Tongue (tissue), 1 donor: ENCODE measurements at regions not wholly inside any gene's neighbourhood (a gene's known extent, or its start where the extent isn't known, plus 50 kb on each side); places are given as distances from the start of the nearest gene placed in this dataset.
A peak's percentile ranks its signal among the peaks of the same experiment; 100 is the strongest.

Experiments used
- DNase-seq: peaks from one replicate; pipeline ENCODE4 v3.0.0-alpha.2; 2015

DNA sequence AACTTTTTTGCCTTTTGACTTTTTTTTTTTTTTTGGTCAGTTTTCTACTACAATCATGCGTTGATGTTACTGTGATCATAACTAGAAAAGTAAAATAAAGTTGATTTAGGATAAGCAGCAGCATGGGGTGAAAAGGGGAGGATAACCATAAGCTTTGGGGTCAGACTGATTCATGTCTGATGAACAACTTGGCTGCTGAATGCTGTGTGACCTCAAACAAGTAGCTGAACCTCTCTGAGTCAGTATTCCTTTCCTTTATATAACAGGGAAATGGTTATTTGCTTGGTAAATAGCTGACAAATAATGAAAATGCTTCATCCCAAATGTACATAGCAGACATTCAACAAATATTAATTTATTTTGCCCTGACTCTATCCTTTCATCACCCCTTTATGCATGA is 413.0 kb downstream of the VRK1 start:
- DNase-seq: no peak

DNA sequence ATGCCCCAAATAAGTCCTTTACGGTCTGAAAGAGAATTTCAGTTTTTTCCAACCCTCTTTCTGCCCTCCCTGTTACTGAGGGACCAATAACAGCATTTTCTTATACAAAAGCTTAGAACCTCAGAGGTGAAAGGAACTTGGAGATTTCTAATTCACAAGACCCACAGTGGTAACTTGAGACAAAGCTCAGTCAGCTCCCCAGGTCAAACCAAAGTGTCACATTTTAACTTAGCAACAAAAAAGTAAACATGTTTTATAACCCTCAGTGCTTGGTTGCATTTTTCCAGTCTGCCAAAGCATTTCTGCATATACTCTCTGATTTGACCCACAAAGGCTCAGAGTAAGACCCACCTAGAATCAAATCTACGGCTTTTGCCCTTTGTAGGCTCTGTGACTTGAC is 415.2 kb downstream of the VRK1 start:
- no peak for DNase-seq

DNA sequence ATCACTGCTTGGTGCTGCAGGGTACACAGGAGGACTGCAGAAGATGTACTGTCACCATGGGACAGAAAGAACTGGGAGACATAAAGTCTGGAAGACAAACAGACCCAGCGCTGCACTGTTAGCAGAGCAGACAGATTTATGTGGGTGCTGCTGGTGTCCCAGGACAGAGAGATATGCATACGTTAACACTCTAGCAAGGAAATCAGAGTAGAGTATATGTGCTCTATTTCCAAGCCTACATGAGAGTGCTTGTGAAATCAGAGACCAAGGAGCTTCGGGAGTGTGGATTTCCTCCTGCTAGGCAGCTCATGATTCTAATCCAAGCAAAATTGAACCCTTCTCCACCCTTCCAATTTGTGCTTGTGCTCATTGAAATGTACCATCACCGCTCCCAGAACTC is 416.5 kb downstream of the VRK1 start:
- DNase-seq: no peak

DNA sequence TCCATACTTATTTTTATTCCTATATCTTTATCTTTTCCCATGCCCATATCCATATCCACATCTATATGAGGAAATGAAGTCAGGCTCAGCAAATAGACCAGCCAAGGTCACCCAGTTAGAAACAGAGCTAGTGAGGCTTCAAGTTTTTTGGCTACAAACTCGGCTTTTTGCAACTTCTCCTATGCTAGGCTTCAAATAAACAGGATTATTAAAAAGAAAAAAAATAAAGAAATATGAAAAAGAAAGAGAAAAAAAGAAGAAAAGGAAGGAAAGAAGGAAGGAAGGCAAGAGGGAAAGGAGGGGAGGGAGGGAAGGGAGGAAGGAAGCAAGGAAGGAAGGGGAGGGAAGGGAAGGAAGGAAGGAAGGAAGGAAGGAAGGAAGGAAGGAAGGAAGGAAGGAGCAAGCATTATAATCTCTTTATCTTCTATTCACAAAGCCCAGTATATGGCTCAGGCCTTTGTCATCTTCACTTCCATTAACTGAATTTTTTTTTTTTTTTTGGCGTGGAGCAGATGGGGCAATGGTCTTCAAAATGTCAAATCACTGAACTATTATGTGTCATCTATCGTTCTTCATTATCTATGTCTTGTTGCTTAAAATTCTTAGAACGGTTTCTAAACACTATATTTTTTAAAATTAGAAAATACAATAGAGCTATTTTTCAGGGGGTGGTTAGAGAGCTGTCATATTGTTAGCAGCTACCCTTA is 418.2 kb downstream of the VRK1 start:
- no peak for DNase-seq

DNA sequence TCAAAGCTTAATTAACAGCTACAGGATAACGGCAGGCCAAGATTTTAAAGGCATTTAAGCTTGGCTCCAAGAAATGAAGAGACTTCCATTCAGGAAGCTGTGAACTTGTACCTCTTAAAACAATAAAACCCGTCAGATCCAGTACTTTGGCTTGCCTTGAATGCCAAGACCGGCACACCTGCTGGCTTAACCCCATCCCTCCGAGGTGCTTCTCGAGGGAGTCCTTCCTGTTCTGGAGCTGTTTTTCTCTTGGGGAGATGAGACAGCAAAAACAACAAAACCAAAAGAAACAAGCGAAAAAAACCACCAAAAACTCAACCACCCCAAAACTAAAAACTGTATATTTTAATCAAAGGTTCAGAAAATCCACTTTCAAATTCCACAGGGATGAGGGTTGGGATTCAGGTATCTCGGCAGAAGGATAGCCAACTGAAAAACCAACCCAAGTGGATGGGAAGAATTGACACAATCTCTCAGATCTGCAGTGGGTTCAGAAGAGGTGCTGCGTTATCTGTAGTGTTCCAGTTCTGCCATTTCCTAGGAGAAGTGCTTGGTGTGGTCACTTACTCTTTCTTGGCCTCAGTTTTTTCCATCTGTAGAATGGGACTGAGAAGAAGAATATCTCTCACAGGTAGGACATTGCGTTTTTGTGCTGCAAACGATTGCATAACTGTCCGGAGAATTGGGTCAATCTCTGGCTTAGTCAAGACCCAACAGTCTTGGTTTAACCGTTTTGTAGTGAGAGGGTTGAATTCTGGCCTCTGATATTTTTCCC is 420.1 kb downstream of the VRK1 start:
- no peak for DNase-seq

DNA sequence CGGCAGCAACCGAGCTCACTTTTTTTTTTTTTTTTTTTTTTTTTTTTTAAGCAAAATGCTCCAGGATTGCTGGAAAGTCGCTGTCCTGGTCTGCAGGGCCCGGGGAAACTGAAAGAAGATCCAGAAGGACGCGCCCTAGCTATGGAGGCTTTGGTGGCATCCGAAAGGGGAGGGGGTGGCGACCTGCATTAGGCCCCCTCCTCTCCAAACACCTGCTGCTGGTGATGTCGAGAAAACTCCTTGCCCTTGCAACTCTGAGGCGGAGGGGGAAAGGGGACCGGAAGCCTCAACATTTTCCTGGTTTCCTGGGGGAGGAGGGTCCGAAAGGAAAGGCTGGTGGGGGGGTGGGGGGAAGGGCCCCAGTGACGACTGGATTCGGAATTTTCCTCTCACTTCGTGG is 421.1 kb downstream of the VRK1 start:
- no peak for DNase-seq

DNA sequence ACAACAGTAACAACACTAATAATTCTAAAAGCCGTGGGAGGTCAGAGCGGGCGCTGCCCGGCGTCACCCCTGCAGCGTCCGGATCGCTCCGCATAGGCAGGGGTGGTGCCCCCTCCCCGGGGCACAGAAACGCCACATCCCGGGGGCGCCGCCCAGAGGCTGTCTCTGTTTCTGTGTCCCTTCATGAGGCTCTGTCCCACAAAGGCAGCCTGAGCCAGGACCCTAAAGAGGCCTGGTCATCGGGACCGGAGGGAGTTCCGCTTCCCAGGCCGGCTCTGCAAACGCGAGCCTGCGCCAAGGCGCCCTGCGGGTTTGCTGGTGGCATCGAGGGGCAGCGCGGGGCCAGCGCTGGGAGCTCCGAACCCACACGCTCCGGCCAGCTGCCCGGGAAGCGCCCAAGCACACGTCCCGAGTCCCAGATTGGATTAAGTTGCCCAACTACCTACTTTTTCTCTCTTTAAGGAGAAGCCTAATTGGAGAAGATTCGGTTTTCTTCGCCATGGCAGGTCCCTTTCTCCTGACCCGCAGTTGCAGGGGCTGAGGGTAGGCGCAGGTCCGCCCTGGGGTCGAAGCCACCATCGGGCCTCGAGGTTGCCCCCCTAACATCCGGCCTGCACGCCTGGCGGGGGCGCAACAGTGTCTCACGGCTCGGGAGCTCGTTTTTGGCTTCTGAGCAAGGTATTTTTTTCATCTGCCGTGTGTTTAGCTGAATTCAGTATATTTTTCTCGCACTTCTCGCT is 421.7 kb downstream of the VRK1 start:
- peak; percentile 16 for DNase-seq

DNA sequence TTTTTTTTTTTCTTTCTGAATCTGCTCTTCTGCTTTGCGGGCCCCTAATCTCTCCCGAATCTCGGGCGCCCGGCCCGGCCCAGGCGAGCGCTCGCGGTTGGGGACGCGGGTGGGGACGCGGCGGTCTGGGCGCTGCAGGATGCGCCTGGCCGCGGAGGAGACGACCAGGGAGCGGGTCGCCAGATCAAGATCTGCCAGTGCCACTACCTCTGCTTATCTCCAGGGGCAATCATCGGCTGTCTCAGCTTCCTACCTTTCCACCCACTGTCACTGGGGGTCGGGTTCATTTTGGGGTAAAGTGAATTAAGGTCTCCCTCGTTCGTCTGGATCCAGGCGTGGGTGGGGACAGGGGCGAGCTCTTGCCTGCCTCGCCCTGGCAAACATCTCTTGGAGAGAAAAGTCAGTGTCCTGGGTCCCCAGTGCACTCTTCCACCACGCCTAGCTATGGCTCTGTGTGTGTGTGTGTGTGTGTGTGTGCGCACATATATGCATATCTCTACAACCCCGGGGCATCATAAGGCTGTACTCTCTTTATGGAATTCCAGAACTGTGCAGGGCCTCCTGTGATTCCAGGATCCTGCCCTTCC is 422.3 kb downstream of the VRK1 start:
- DNase-seq: no peak

DNA sequence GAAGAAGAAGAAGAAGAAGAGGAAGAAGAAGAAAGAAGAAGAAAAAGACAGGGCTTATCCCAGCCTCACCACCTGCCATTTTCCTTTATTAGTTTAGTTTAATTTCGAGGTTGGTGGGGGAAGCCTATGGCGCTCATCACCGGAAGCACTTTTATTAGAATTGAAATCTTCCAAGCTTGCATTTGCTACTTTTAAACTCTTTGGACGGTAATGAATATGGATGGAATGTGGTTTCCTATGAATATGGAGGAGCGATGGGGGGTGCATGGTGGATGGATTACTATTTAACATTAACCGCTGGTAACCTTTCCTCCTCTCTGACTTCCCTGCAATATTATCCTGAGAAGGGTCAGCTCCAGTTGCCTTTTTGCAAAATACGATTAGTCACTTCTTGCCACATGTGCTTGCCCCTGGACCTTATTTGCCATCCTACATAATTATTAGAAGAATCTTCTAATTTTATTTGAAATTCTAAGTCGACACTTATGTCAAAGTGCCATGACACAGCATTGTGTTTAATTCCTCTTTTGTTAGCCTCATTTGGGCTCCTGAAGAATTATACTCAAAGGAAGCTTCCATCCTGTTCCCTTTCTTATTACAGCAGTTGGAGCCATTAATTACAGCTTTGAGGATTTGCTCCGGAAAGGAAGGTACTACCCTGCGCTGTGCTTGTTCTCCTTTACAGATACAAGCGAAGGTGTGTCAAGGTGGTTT is 424.5 kb downstream of the VRK1 start:
- DNase-seq: no peak

DNA sequence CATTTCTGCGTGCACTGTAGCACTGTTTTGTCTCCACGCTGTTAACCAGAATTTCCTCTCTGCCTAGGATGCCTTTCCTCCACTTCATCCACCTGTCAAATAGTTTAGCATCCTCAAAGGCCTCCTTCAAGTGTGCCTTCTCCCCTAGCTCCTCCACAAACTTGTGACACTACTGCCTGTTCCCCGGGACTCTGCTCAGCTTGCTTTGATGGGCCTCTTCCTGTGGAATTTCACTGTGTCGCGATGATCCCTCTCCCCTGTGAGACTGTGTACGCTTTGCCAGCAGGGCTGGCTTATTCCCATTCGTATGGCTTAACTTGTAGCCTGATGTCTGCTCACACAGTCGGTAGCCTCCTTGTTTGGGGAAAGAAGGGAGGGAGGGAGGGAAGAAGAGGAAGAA is 426.8 kb downstream of the VRK1 start:
- no peak for DNase-seq

DNA sequence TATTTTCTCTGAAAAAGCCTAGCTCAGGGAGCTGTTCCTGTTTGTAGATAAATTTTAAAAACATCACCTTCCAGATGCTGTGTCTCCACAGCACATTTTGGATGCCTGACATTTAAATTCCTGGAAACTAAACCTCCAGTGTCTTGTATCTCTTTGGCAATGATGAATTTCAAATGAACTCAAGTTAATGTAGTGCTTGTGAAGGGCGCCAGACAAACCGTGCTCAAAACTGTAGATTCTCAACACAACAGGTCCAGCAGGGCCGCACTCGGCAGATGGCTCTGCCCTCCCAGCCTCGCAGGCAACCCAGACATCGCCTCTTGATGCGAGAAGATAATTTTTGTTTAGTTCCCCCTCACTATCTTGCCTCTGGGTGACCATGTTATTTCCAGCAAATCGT is 432.9 kb downstream of the VRK1 start:
- no peak for DNase-seq

DNA sequence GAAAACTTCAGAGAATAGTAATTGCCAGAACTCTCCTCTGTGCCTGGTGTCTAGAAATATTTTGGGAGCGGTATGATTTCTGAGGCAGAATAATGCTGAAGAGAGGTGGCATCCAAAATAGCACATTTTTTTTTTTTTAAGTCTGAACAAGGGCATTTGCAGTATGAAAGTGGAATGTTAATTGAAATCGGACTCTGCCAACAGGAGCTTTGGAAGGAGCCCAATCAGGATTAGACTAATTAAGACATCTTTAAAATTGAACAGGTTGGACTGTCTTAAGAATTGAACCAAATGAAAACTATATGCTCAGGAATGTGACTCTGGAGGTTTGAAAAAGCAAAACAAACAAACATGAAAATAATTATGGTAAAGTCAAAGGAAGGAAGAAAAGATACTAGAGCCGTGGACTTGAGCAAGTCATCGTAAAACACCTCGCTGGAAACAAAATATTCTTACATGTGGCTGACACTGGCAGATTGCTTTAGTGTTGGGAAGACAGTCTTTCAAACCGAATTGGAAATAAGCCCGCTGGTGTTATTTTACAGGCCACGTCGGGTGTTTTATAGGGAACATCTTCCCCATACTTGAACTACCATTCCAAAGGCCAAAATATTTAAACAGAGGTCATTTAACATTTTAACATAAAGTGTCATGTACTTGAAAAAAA is 436.3 kb downstream of the VRK1 start:
- no peak for DNase-seq

DNA sequence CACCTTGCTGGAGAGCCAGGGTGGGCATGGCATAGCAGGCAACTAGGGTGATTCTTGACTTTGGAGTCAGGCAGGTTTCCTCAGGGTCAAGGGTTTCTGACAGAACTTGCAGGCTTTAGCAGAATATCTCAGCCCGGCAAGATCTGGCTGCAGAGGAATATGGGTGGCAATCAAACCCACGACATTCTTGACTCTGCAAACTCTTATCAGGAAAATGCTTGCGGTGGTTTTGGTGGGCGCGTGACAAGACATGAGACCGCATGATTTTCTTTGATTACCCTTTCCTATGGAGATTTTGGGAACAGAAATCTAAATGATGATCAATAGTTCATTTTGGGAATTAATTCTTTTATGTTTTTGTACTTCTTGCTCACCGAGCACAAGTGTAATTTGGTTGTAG is 449.5 kb downstream of the VRK1 start:
- no peak for DNase-seq

DNA sequence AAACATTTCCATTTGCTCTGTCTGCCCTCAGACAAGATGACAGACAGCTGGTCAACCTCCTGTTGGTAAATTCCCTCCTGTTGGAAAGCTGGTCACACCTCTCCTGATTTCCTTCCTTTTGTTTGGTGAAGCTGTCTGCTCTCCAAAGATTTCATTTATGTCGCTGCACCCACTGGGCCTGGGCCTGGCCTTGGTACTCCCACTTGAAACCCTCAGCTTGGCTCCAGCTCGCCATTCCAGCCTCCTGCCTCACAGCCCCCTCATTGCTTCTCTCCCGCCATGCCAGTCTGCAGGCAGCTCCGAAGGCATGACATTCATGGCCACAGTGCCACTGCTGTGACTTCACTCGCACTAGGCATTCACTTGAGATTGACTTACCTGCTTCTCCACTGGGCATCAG is 451.8 kb downstream of the VRK1 start:
- DNase-seq: no peak

DNA sequence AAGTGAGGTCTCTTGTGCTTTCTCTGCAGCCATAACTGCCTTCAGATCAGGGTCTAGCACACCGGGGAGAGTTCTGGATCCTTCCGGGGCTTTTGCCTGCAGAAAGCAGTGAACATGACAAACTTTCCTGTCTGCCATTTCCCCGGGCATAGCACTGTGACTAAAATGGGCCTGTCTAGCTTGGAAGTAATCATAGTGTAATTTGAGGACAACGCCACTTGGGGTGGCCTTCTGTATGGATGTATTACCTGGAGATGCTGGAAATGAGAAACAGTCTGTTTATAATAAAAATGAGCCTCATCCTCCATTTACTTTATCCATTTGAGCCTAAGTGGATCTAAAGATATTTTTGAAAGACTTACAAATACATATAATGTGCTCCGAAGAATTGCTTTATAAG is 453.7 kb downstream of the VRK1 start:
- no peak for DNase-seq

DNA sequence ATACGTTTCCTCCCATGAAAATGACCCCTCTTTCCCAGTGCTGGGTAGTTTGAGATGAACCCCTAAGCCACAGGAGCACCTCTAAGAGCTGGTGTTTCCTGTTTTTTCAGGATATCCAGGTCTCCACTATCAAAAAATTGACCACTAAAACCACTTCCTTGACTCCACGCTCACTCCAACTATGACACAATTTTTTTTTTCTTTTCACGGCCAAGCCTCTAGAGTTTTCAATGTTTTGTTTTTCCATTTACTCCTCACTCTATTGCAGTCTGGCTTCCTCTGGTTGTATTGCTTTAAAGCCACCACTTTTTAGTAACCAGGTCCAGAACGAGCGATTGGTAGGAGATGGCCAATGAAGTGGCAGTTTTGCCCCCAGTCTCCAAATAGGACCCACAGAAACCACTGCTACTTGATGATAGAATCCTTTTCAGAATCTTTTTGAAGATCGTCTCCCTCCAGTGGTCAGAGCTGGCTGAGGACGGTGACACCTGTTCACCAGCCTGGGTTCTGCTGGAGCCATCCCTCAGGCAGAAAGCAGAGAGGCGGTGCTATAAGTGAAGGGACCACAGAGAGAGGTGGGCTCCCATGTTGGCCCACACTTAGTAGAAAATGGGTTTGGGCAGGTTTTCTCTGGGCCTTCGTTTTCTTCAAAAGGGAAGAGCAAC is 454.4 kb downstream of the VRK1 start:
- DNase-seq: no peak

DNA sequence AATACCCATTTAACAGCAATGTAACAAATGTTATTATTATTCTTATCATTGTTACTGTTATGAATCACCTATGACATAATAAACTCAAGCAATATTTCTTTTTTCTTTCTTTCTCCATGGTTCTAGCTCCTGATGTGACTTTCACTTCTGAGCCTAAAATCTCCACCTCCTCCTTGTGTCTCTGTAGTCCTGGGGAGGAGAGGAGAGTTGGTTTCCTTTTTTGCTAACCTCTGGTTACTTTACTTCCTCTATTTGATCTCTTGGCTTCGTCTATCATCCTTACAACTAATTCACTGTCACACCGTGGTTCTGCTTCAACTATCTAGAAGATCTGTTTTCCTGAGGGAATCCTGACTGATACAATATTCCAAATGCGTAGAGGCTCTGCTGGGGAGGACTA is 456.6 kb downstream of the VRK1 start:
- DNase-seq: no peak

DNA sequence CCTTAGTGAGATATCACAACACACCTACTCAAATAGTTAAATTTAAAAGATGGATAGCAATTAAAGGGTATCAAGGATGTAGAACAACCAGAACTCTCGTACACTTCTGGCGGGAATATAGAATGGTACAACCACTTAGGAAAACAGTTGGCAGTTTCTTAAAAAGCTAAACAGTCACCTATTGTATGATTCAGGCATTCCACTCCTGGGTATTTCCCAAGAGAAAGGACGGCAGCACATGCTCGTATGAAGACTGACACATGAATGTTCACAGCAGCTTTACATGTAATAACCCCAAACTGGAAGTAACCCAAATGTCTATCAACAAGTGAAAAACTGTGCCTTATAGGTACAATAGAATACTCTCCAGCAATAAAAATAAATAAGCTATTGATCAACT is 465.2 kb downstream of the VRK1 start:
- DNase-seq: no peak

DNA sequence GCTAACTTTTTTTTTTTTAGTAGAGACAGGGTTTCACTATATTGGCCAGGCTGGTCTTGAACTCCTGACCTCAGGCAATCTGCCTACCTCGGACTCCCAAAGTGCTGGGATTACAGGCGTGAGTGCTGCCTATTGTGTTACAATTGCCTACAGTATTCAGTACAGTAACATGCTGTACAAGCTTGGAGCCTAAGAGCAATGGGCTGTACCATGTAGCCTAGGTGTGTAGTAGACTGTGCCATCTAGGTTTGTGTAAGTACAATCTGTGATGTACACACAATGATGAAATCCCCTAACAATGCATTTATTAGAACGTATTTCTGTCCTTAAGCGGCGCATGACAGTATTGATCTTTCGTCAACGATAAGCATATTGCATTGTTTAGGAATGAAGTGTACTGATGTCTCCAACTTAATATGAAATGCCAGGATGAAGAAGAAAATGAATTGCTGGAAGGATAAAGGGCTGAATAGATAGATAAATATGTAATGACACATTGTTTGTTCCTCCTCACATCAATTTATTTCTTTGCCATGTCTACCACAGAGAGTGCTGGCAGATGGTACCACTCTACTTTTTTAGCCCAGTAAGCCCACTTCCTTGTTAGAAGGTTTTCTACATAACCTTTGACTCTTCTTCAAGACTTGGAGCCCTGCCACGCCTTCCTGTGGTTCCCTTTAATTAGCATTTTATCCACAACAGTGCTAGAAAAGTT is 467.5 kb downstream of the VRK1 start:
- DNase-seq: no peak

DNA sequence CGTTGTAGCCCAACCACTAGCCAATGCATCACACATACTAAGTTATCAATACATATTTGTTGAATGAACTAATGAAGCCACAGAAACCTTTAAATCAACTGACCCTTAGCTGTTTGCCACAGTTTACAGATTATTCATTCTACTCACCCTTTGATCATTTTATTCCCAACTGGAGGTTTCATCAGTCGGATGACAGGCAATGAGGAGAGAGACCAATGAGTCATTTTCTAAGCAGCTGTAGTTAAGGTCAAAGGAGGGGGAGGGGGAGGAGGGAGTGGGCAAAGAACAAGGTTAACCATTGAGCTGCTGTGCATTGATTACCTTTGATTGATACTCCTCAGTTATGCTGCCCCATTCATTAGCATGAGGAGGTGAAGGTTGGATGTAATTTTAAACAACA is 469.5 kb downstream of the VRK1 start:
- no peak for DNase-seq

DNA sequence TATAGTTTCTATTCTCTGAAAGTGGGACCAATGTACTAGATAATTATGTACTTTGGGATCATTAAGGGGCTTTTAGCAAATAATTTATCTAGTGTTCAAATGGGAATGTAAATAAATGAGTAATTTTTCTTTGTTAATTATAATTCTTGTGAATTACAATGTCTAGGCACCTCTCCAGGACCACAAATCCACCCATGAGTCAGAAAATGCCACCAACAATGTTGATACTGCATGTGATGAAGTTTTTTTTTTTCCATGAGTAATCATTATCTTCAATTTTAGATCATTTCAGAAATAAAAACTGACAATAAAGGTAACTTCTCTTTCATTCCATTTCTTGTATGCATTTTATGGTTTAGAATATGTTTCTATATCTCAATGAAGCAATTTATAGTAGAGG is 470.3 kb downstream of the VRK1 start:
- DNase-seq: no peak
